ENCODE measurements at regions not wholly inside any gene's neighbourhood (a gene's known extent, or its start where the extent isn't known, plus 50 kb on each side); places are given as distances from the start of the nearest gene placed in this dataset.

GRCh38 chr2:76257802-76258201, 547.1 kb upstream of the GCFC2 start:
- ChIA-PET CTCF (no interaction called here), POLR2A (no interaction called here)
- ATAC-seq (no peak), DNase-seq (ENCODE audit: low read depth, low spot score) (no peak)
- Histone ChIP-seq H3K4me3 (ENCODE audit: low read depth in 2 of 2, low read length in 2 of 2) (no peak overlapping the region), H3K9me3 (ENCODE audit: control insufficient read depth, insufficient read depth, low read depth, low read length) (no peaks in the 10 kb centered on the region), H3K36me3 (ENCODE audit: control insufficient read depth, insufficient read depth, low read length) (no peaks in the 10 kb centered on the region), H3K4me1 (ENCODE audit: control insufficient read depth, insufficient read depth, low read length) (no peaks in the 10 kb centered on the region), H3K27ac (ENCODE audit: low read length) (no peak overlapping the region), H3K27me3 (ENCODE audit: control insufficient read depth, insufficient read depth, low read length) (no peaks in the 10 kb centered on the region)
- intact Hi-C loops (cut with micrococcal nuclease; ENCODE audit: unreplicated experiment) (no loop called here), in situ Hi-C loops (cut with HindIII; ENCODE audit: low pct_unique_long_range_greater_than_20kb, low sequenced_read_pairs) (no loop called here)
- BruUV-seq (replicated peaks) = no TSS peak
- TF ChIP-seq POLR2AphosphoS5 (IDR thresholded peaks at IDR 0.05; ENCODE audit: low read depth, low read length) (no peak), SIN3A (IDR thresholded peaks at IDR 0.05; ENCODE audit: borderline replicate concordance, insufficient read depth, low read depth, low read length) (no peak), REST (IDR thresholded peaks at IDR 0.05; ENCODE audit: insufficient read depth in 1 of 2, low read depth in 2 of 2, low read length in 1 of 2) (no peak), TCF7L2 (IDR thresholded peaks at IDR 0.05; ENCODE audit: low read depth, low read length) (no peak), CTCF (IDR thresholded peaks at IDR 0.05) (no peak)

GRCh38 chr2:76256458-76257088, 545.9 kb upstream of the GCFC2 start:
- intact Hi-C loops (cut with micrococcal nuclease; ENCODE audit: unreplicated experiment) (no loop called here), in situ Hi-C loops (cut with HindIII; ENCODE audit: low pct_unique_long_range_greater_than_20kb, low sequenced_read_pairs) (no loop called here)
- TF ChIP-seq TCF7L2 (IDR thresholded peaks at IDR 0.05; ENCODE audit: low read depth, low read length) (no peak), REST (IDR thresholded peaks at IDR 0.05; ENCODE audit: insufficient read depth in 1 of 2, low read depth in 2 of 2, low read length in 1 of 2) (no peak), SIN3A (IDR thresholded peaks at IDR 0.05; ENCODE audit: borderline replicate concordance, insufficient read depth, low read depth, low read length) (no peak), POLR2AphosphoS5 (IDR thresholded peaks at IDR 0.05; ENCODE audit: low read depth, low read length) (no peak), CTCF (IDR thresholded peaks at IDR 0.05) (no peak)
- no peaks in the 10 kb centered on the region for H3K36me3 ChIP-seq (ENCODE audit: control insufficient read depth, insufficient read depth, low read length)
- no peak overlapping the region for H3K27ac ChIP-seq (ENCODE audit: low read length)
- H3K27me3 ChIP-seq (ENCODE audit: control insufficient read depth, insufficient read depth, low read length) = no peaks in the 10 kb centered on the region
- H3K4me1 ChIP-seq (ENCODE audit: control insufficient read depth, insufficient read depth, low read length) = no peaks in the 10 kb centered on the region
- no TSS peak for BruUV-seq (replicated peaks)
- POLR2A ChIA-PET = no interaction called here
- ATAC-seq (no peak), DNase-seq (ENCODE audit: low read depth, low spot score) (no peak)
- H3K4me3 ChIP-seq (ENCODE audit: low read depth in 2 of 2, low read length in 2 of 2) = no peak overlapping the region
- CTCF ChIA-PET = no interaction called here
- no peaks in the 10 kb centered on the region for H3K9me3 ChIP-seq (ENCODE audit: control insufficient read depth, insufficient read depth, low read depth, low read length)

Measured in Panc1 (cell line).